ENCODE measurements at regions not wholly inside any gene's neighbourhood (a gene's known extent, or its start where the extent isn't known, plus 50 kb on each side); places are given as distances from the start of the nearest gene placed in this dataset.

DNA sequence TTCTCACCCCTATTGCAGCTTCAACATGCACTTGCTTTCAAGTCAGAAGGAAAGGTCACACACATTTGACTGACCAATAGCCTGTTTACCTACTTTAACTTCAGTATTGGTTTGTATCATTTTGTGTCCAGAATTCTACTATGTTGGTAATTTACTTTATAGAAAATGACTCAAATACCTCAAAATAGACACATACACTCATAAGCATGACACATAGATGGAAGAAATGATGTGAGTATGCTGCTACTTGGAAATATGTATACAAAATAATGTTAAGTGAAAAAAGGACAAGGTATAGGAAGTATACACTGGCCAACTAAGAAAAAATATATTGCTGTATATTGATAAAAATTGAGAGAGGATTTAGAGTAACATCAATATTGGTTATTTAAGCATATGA lies 98.8 kb upstream of the CASK start:
- no peak overlapping the region for H3K27ac ChIP-seq
- DNase-seq (no peak), ATAC-seq (no peak)
- no peaks in the 10 kb centered on the region for H3K36me3 ChIP-seq (replicated peaks in 1 of 2; ENCODE audit: insufficient read depth in 1 of 2, low read depth in 2 of 2)
- no peak for TF ChIP-seq POLR2A (IDR thresholded peaks at IDR 0.05)
- TF ChIP-seq, protein P1, sequence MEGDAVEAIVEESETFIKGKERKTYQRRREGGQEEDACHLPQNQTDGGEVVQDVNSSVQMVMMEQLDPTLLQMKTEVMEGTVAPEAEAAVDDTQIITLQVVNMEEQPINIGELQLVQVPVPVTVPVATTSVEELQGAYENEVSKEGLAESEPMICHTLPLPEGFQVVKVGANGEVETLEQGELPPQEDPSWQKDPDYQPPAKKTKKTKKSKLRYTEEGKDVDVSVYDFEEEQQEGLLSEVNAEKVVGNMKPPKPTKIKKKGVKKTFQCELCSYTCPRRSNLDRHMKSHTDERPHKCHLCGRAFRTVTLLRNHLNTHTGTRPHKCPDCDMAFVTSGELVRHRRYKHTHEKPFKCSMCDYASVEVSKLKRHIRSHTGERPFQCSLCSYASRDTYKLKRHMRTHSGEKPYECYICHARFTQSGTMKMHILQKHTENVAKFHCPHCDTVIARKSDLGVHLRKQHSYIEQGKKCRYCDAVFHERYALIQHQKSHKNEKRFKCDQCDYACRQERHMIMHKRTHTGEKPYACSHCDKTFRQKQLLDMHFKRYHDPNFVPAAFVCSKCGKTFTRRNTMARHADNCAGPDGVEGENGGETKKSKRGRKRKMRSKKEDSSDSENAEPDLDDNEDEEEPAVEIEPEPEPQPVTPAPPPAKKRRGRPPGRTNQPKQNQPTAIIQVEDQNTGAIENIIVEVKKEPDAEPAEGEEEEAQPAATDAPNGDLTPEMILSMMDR (IDR thresholded peaks at IDR 0.05), result no peak
- H3K9me3 ChIP-seq, result no peaks in the 10 kb centered on the region
- intact Hi-C loops (cut with DNase I), result no loop called here
- H3K27me3 ChIP-seq, result no peaks in the 10 kb centered on the region
- peaks cover 13% of the 10 kb centered on the region for H3K4me1 ChIP-seq
- H3K4me3 ChIP-seq, result no peak overlapping the region

DNA sequence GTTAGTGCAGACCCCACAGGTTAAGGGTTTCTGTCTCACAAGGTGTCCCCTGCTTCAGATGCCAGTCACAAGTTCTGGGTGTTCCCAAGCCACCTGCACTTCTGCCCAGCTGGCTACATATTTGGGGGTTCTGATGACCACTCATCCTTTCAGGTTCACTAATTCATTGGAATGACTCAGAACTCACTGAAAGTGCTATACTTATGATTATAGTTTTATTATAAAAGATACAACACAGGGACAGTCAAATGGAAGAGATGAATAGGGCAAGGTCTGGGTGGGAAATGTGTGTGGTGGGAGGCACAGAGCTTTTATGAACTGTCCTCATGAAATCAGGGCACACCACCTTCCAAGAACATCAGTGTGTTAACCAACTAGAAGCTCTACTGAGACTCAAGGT lies 97.7 kb upstream of the CASK start:
- DNase-seq (no peak), ATAC-seq (no peak)
- Histone ChIP-seq H3K9me3 (no peaks in the 10 kb centered on the region), H3K27me3 (no peaks in the 10 kb centered on the region), H3K4me1 (peaks cover 4% of the 10 kb centered on the region), H3K27ac (no peak overlapping the region), H3K4me3 (no peak overlapping the region), H3K36me3 (replicated peaks in 1 of 2; ENCODE audit: insufficient read depth in 1 of 2, low read depth in 2 of 2) (no peaks in the 10 kb centered on the region)
- TF ChIP-seq, protein P1 (IDR thresholded peaks at IDR 0.05), result no peak
- no peak for TF ChIP-seq POLR2A (IDR thresholded peaks at IDR 0.05)
- intact Hi-C loops (cut with DNase I), result no loop called here

- H3K27ac ChIP-seq, result no peak overlapping the region
- no peaks in the 10 kb centered on the region for H3K36me3 ChIP-seq (replicated peaks in 1 of 2; ENCODE audit: insufficient read depth in 1 of 2, low read depth in 2 of 2)
- no peak for TF ChIP-seq POLR2A (IDR thresholded peaks at IDR 0.05)
- TF ChIP-seq, protein P1 (IDR thresholded peaks at IDR 0.05), result no peak
- 64 to 84% methylated on average over 2 of the region's 2 CpGs for WGBS, 2 donors
- H3K27me3 ChIP-seq, result no peaks in the 10 kb centered on the region
- DNase-seq (no peak), ATAC-seq (no peak)
- H3K4me1 ChIP-seq, result no peaks in the 10 kb centered on the region
- no peaks in the 10 kb centered on the region for H3K9me3 ChIP-seq
- no peak overlapping the region for H3K4me3 ChIP-seq
- intact Hi-C loops (cut with DNase I), result no loop called here
Observed at GRCh38 chrX:42020225-42020624, 96.9 kb upstream of the CASK start.

DNA sequence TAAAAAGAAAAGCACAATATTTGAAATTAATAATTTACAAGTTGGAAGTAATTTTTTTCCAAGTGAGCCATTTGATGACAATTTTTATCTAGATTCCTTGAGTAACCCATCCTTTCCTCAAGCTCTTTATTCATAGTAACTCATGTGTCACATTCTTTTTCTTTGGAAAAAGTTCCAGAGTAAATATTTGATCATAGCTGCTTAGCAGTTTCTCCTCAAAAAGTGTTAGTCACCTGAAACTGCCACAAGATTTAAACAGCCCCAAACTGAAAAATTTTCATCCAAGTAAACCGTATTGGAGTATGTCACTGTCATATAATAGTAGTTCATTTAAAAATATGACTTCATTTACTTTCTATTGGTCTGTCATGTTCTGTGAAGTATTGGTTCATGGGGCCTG lies 94.6 kb upstream of the CASK start:
- no peaks in the 10 kb centered on the region for H3K4me1 ChIP-seq
- H3K4me3 ChIP-seq, result no peak overlapping the region
- DNase-seq (no peak), ATAC-seq (no peak)
- H3K36me3 ChIP-seq (replicated peaks in 1 of 2; ENCODE audit: insufficient read depth in 1 of 2, low read depth in 2 of 2), result no peaks in the 10 kb centered on the region
- H3K9me3 ChIP-seq, result no peaks in the 10 kb centered on the region
- TF ChIP-seq POLR2A (IDR thresholded peaks at IDR 0.05), result no peak
- TF ChIP-seq, protein P1 (IDR thresholded peaks at IDR 0.05), result no peak
- intact Hi-C loops (cut with DNase I), result no loop called here
- no peak overlapping the region for H3K27ac ChIP-seq
- WGBS, 2 donors, result 33 to 45% methylated on average over 1 of the region's 1 CpG
- H3K27me3 ChIP-seq, result no peaks in the 10 kb centered on the region

GRCh38 chrX:42000836-42001235 lies 77.5 kb upstream of the CASK start:
- no peaks in the 10 kb centered on the region for H3K9me3 ChIP-seq
- no peaks in the 10 kb centered on the region for H3K4me1 ChIP-seq
- H3K27ac ChIP-seq, result no peak overlapping the region
- ATAC-seq (no peak), DNase-seq (no peak)
- intact Hi-C loops (cut with DNase I), result no loop called here
- H3K4me3 ChIP-seq, result no peak overlapping the region
- TF ChIP-seq POLR2A (IDR thresholded peaks at IDR 0.05), result no peak
- TF ChIP-seq, protein P1 (IDR thresholded peaks at IDR 0.05), result no peak
- H3K36me3 ChIP-seq (replicated peaks in 1 of 2; ENCODE audit: insufficient read depth in 1 of 2, low read depth in 2 of 2), result no peaks in the 10 kb centered on the region
- H3K27me3 ChIP-seq, result no peaks in the 10 kb centered on the region
- WGBS, 2 donors, result 87 to 100% methylated on average over 3 of the region's 3 CpGs
